ENCODE measurements at regions not wholly inside any gene's neighbourhood (a gene's known extent, or its start where the extent isn't known, plus 50 kb on each side); places are given as distances from the start of the nearest gene placed in this dataset.

GRCh38 chr12:114616081-114616480 lies 67.9 kb downstream of the TBX3 start:
- Histone ChIP-seq H2BK12ac (ENCODE audit: low read depth, low read length) (no peak overlapping the region), H3K9ac (replicated peaks in 1 of 4; ENCODE audit: extremely low read depth in 1 of 4, low read depth in 3 of 4, low read length in 3 of 4) (no peak overlapping the region), H3K79me1 (ENCODE audit: low read depth, low read length) (no peaks in the 10 kb centered on the region; the same call in 1 of the 2 replicates), H3K27me3 (replicated peaks in 1 of 4; ENCODE audit: control insufficient read depth in 3 of 4, extremely low read depth in 1 of 4, insufficient read depth in 3 of 4, low read length in 3 of 4) (no peaks in the 10 kb centered on the region), H2BK5ac (ENCODE audit: low read depth, low read length) (no peak overlapping the region), H3K4me1 (replicated peaks in 1 of 4; ENCODE audit: control insufficient read depth in 3 of 4, insufficient read depth in 4 of 4, low read length in 3 of 4) (no peaks in the 10 kb centered on the region), H3K4ac (replicated peaks; ENCODE audit: insufficient read length, low read depth, low read length) (no peak overlapping the region), H2AFZ (ENCODE audit: low read length) (no peak overlapping the region), H3K18ac (ENCODE audit: extremely low read depth, low read length) (no peak overlapping the region), H3K79me2 (ENCODE audit: control insufficient read depth in 1 of 2, insufficient read depth in 2 of 2, low read length in 2 of 2) (no peaks in the 10 kb centered on the region), H3K4me2 (ENCODE audit: insufficient read depth in 1 of 2, low read depth in 2 of 2, low read length in 2 of 2) (no peak overlapping the region), H3K23me2 (ENCODE audit: low read depth, low read length) (no peaks in the 10 kb centered on the region), H3K4me3 (ENCODE audit: extremely low read depth in 1 of 4, insufficient read depth in 2 of 4, low read depth in 3 of 4, low read length in 4 of 4) (no peak overlapping the region), H3K56ac (replicated peaks; ENCODE audit: insufficient read length, low read depth, low read length) (no peak overlapping the region), H4K8ac (ENCODE audit: extremely low read depth, insufficient read depth, low read length) (no peak overlapping the region; the same call in 1 of the 2 replicates), H2BK120ac (replicated peaks; ENCODE audit: low read depth, low read length) (no peak overlapping the region), H3K36me3 (ENCODE audit: control insufficient read depth in 2 of 4, insufficient read depth in 4 of 4, low read length in 3 of 4) (no peaks in the 10 kb centered on the region), H3K23ac (ENCODE audit: insufficient read length) (no peak overlapping the region), H3K9me3 (ENCODE audit: insufficient read depth in 2 of 2, low read depth in 1 of 2, low read length in 1 of 2) (peaks cover 0 to 7% of the 10 kb centered on the region in 2 experiments; a peak in 1 of 4 replicates), H2BK20ac (ENCODE audit: low read length) (no peak overlapping the region), H4K91ac (replicated peaks; ENCODE audit: insufficient read length, low read length) (no peak overlapping the region), H4K20me1 (replicated peaks in 1 of 2; ENCODE audit: control insufficient read depth in 1 of 2, insufficient read depth in 2 of 2, low read length in 2 of 2) (no peaks in the 10 kb centered on the region), H3K27ac (ENCODE audit: low read depth, low read length) (no peak overlapping the region), H2BK15ac (ENCODE audit: low read length) (no peak overlapping the region), H2AK5ac (ENCODE audit: low read depth, low read length) (no peak overlapping the region), H3K14ac (ENCODE audit: insufficient read length) (no peak overlapping the region), H4K5ac (ENCODE audit: insufficient read length, low read depth, low read length) (no peak overlapping the region)
- POLR2A ChIA-PET (ENCODE audit: partially characterized antibody), result no interaction called here
- FAIRE-seq, result no peak
- no peak for DNase-seq (ENCODE audit: low read depth in 1 of 2, low spot score in 2 of 2)
- 89% methylated on average over 6 of the region's 7 CpGs; no CpG with 5 or more reads in 1 of the 2 experiments for WGBS, 2 experiments (ENCODE audit: extremely low coverage in 1 of 2, insufficient coverage in 1 of 2, insufficient read length in 1 of 2, insufficient replicate concordance in 2 of 2, low coverage in 1 of 2, low lambda C conversion rate in 2 of 2, missing lambda C conversion rate in 1 of 2)
- peak in 2 of 3 experiments; percentile 4 to 8; a peak in 1 of 4 replicates for TF ChIP-seq CTCF (IDR thresholded peaks at IDR 0.05; ENCODE audit: control extremely low read depth in 1 of 3, insufficient read depth in 1 of 3, low read depth in 1 of 3, low read length in 3 of 3)
- peak in 1 of 2 experiments; percentile 36; a peak in 2 of 4 replicates for TF ChIP-seq RAD21 (IDR thresholded peaks at IDR 0.05 in 1 of 2, conservative IDR thresholded peaks at IDR 0.05 in 1 of 2; ENCODE audit: low read depth in 2 of 2, low read length in 2 of 2)
- TF ChIP-seq E2F6 (IDR thresholded peaks at IDR 0.05), result no peak
- CTCF ChIA-PET (ENCODE audit: partially characterized antibody), result interaction anchor here (1.2 to 1.6 kb wide), 4 partner anchors 9 to 636 kb away, joined by 3 to 7 read pairs (median 4); no protein-coding TSS in a partner anchor
